CD4-positive, alpha-beta T cell treated with Interleukin-15 for 4 hours (primary cell): ENCODE measurements at regions not wholly inside any gene's neighbourhood (a gene's known extent, or its start where the extent isn't known, plus 50 kb on each side); places are given as distances from the start of the nearest gene placed in this dataset.

Source experiments
- DNase-seq: peaks from one replicate; pipeline ENCODE4 v3.0.0-alpha.2; 2020; ENCODE audit warnings: low spot score

DNA sequence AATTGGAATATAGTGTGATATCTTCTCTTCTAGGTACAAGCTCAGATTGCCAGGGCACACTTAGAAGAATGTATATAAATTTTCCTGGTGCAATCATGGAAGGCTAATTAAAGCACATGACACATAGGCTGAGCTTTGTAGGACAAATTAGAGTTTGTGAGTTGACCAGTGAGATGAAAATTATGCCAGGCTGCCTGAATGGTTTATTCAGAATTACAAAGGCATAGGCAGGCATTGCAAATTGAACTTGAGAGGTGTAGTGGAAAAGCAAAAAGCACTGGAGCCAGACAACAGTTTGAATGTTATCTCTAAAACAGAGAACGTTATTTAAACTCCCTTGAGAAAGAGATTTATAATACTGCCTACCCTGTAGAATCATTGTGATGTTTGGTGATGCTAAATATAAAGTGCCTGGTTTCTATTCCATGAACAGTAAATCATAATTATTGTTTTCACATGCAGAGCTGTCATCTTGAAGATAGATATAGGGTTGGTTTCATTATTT lies 712.1 kb downstream of the TBC1D32 start:
- DNase-seq = no peak

DNA sequence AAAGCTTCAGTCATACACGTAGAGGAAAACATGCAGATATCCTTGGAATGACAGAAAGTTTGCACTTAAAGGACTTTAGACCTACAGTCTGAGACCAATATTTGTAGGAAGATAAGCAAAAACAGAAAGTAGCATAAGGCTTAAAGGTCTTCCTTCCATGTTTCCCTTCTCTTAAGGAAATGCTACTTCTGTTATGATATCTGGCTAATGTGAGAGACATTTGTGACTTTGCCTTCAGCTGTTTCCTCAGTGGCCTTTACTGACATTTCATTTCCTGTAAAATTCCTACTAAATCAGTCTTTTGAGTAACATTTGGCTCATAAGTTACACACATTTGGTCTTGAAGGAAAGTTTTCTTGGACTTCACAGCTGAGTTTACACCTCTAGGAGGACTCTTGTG lies 713.4 kb downstream of the TBC1D32 start:
- no peak for DNase-seq

DNA sequence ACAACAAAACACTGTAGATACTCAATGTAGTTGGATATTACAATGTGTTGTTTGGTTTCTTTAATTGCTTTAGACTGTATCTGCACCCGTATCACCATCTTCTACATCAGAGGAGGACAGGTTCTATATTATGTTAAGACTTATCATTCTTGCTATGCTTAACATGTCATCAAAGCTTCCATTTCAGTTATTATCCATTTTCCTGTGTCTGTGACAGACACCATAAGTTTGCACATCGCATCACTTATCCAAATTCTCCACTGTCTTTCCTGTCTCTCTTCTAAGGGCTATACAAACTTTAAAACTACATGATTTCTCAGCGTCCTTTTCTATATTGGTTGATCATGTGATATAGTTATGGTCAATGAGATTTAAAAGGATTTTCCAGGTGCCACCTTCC lies 719.0 kb downstream of the TBC1D32 start:
- no peak for DNase-seq

DNA sequence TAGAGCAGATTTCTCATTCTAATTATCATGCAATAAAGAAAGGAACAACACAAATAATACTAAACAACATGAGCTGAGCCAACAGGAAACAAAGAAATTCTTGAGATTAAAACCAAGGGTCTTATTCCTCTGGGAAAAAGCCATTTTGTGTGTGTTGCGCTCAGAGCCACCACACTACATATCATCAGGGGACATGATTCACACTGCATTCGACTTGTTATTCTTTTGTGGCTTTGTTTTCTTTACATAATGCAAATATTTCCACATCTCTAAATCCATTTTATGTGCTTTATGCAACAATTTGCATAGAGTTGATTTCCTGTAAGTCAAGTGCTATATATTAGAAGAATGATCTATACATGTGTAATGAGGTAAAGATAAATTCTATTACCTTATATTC lies 719.6 kb downstream of the TBC1D32 start:
- DNase-seq = no peak

DNA sequence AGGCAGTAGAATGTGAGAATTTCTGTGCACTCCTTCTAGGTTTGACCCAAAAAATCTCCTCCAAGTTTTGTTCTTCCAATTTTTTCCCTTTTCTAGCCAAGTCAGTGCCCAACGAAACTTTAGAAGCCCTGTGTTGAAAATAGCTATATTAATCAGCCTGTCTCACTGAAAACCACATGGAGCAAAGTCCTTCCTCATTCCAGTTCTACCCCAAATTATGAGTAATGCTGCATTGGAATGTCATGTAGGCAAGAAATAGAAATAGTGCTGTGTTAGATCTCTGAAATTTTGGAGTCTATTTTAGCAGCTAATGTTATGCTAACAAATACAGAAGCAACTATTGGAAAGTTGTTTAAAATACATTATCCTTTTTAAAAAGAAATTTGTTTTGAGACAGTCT lies 725.5 kb downstream of the TBC1D32 start:
- no peak for DNase-seq

DNA sequence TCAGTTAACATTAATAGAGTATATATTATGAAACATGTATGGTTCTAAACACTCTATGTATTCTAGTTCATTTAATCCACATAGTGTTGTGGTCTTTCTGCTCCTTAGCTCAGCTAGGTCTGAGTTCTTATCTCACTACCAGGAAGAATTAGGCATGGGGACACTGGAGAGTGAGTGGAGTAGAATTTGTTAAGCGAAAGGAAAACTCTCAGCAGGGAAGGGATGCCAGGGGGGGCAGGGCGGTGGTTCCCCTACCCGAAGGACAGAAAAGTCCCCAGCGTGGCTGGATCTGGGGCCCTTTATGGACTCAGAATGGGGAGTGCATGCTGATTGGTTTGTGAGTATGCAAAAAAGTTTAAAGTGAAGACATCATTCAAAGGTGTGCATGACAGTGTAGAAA lies 727.5 kb downstream of the TBC1D32 start:
- no peak for DNase-seq

DNA sequence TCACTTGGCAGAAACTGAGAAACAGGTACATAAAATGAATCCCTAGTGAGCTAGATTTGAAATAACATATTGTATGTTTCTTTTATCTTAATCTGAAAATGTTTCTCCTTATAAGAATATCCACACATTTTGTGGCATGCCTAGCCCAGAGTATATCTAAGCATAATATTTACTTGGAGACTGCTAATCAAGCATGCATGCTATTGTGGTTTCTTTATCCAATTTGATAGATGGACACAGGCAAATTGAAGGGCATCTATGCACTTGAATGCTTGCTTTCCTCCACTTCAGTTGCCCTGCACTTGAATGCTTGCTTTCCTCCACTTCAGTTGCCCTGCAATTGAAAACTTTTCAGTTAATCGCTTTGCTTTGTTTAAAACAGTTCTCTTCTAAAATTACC lies 729.8 kb downstream of the TBC1D32 start:
- no peak for DNase-seq

DNA sequence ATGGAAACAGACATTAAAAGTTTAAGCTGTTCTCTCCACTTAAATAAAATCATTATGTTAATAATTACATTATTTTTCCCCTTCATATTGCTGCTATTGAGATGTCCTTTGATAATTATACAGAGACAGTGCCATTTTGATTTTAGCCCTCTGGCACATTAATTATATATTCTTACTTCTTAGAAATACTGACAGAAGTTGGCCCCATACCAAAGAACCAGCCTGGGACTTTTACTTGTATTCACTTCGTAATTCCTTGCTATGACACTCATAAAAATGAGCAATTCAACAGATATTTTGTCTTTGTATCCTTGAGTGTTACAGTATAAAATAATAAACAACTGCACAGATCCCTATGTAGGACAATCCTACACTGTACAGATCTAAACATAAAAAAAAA lies 743.7 kb downstream of the TBC1D32 start:
- no peak for DNase-seq

DNA sequence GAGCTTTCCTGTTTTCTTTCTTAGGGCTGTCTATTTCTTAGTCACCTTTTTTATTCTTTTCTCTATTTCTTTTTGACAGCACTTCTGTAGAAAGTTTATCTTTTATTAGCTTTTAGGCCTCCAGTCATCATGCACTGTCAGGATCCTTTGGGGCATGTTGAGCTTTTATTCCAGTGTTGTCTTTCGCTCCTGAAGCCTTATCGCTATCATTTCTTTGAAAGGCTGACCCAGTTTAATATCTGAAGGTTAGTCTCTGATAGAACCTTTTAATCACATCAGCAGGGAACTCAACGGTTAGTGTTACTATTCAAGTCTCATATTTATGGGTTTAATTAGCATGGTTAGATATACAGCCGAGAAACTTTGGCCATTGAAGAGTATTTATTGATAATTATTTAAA lies 745.9 kb downstream of the TBC1D32 start:
- no peak for DNase-seq

DNA sequence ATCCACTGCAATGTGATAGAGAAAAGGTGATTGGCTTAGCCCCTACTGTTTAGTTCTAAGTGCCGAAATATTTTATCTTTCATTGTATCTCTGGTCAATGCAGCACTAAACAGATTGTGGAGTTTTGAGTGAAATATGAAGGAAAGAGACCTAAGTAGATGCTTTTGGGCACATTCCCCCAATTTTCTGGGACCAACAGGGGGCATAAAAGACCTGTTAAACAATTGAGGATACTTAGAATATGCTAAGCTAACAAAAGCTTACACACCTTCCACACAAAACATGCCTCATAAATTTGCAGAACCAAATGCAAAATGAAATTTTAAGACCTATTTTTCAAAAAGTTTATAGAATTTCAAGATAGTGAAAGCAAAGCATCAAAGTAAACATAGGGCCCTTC lies 746.9 kb downstream of the TBC1D32 start:
- no peak for DNase-seq

DNA sequence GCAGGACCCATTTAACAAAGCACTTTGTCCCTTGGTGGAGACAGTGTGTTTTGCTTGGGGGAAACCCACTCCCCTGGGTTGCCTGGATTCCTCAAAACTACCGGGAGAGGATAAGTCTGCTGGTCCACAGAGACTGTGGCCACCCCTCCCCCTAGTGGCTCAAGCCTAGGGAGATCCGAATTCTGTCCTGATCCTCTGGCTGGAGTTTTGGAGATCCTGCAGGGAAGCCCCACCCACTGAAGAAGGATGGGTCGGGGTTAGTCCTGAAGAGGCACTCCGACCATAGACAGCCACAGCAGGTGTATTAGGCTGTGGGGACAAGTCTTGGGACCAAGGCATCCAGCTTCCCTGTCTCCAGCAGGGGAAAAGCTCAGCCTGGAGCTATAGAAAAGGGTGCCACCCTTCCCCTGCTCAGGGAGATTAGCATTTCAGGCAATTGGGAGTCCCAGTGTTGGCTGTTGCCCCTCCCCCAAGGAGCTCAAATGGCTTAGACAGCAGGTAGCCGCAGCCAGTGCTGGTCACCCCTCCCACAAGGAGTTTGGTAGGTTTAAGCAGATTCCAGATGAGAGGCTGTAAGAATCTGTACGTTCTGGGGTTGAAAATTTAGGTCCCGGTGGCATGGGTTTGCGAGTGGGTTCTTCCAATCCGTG lies 750.0 kb downstream of the TBC1D32 start:
- no peak for DNase-seq

DNA sequence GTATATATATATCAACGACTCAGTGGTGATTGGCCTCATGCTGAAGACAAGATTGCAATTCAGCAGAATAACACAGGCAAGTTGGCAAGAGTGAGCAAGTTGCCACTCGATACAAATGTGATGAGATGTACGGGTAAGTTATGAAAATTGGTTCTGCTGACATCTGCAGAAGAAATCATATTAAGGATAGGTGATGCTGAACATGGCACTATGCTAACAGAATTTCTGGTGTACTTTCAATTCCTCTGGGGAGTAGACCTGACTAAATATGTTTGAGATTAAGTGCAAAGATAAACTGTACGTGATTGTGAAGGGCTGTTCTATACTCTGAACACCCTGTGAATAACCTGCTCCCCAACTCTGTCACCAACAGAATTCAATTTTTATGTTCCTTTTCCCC lies 758.2 kb downstream of the TBC1D32 start:
- DNase-seq = no peak

DNA sequence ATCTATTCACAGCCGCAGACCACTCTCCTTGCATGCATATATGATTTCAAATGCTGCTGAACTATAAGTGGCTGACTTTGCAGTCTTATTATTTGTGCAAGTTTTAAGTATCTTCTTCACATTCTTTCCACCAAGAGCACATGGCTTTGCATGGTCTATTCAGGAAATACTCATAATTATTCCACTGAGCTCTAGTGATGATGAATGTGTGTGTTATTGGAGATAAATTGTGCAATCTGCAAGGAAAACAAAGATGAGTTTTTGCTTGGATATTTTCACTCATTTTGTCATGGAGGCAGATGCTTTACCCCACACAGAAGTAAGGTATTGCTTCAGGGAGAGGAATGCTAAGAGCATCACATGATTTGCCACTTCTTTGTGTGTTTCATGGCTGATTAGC lies 764.6 kb downstream of the TBC1D32 start:
- no peak for DNase-seq

DNA sequence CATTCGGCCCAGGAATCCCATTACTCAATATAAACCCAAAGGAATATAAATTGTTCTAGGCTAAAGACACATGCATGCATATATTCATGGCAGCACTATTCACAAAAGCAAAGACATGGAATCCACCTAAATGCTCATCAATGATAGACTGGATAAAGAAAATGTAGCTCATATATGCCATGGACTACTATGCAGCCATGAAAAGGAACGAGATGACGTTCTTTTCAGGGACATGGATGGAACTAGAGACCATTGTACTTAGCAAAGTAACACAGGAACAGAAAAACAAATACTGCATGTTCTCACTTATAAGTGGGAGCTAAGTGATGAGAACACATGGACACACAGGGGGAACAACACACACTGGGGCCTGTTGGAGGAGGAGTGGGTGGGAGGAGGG lies 769.5 kb downstream of the TBC1D32 start:
- no peak for DNase-seq

DNA sequence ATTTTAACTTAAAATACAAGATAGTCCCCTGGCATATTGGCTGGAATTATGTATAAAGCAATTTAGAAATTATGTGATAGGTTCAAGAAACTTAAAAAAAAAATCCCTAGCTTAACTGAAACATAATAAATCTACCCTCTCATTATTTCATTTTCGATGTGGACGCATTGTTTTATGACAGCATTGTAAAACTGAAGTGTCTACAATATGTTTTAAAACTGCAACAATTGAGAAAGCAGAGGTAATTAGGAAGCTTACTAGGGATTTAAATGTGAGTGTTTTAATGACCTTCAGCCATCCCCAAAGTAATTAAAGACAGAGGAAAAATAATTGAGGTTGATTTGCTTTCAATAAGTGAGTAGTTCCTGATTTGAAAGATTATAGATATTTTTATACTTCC lies 776.0 kb downstream of the TBC1D32 start:
- DNase-seq = no peak

DNA sequence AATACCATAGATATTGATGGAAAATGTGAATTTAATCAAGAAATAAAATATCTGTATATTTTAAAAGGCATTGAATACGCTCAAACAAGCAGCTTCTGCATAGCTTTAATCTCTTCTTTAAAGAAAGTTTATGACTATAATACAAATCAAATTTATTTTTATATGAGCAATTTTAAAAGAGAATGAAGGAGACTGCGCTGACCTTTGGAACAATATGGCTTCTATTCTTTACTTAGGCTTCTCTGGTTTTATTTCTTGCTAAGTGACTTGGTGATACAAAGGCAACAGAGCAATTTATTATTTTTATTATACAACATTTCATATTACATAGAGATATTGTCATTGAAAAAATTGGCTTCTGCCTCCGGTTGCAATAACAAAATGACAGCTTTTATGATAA lies 776.7 kb downstream of the TBC1D32 start:
- no peak for DNase-seq

DNA sequence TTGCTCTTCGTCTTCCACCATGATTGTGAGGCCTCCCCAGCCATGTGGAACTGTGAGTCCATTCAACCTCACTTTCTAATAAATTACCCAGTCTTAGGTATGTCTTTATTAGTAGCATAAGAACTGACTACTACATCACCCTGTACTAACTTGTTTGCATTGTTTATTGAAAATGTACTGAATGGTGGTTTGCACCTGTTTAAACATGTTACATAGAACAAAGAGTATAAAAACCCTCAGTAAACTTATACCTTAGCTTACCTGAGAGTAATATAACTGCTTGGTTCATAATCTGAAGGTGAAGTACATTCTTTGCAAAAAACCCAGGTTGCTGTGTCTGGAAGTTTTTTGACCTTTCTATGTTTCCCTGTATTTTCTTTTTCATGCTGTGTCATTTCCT lies 777.8 kb downstream of the TBC1D32 start:
- DNase-seq = no peak

DNA sequence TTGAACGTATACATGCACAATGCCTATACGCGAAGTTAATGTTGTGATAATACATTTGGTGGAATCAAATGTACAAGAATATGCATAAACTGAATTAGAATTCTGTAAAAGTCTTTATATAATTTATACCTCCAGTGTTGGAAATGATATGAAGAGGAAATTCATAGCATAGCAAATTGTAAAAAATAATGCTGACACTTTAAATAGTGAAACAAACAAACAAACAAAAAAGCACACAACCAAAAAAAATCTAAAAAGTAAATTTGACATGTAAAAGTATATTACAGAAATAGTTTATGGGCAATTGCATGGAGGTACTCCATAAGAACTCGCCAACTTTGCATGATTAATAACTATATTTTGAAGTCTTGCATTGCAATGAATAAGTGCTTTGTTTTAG lies 780.9 kb downstream of the TBC1D32 start:
- no peak for DNase-seq

DNA sequence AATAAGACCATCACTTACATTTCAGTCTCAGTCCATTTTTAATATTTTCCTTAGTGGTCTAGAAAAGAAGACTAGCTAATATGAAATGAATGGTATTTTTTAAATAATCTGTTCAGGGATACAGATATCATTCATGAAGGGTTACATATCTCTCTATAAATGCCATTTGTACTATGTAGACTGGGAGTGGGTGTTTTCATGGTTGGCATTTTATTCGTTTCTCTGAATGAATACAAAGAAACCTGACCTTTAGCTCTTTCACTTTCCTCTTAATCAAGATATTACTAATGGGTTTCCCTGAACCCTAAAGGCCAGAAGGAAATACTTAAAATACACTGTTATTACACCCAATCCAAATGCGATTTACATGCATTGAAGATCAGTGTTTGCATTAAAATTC lies 788.9 kb downstream of the TBC1D32 start:
- no peak for DNase-seq

DNA sequence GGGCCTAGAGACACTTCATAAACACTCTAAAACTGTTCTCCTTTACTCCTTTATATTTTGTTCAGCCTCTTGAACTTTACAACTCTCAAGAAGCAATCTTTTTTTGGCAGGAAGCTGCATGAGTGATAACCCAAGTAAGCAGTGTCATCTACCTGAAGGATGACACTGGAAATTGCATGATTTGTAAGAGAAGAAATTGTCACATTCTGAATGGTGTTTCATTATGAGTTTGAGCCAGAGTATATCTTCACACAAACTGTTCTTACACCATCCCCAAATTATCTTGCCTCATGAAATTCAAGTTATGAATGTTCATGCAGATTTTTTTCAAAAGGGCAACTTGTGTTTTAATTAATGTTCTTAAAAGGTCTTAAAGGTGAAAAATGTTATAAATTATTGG lies 799.3 kb downstream of the TBC1D32 start:
- no peak for DNase-seq

DNA sequence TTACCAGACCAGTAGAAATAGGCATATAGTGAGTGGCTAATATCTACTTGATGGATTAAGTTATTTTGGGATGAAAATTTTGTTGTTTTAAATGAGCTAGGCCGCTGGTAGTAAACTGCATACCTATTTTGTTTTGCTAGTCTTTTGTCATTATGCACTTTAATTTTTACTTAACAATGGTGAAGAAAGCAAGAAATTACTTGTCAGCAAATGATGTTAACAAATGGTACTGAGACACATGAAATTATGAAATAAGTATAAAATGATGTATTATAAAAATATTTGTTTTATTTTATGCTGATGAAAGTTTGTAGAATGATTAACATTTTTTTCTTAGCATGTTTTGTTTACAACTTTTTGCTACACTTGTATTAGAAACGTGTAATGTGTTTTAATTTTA lies 807.7 kb downstream of the TBC1D32 start:
- no peak for DNase-seq

DNA sequence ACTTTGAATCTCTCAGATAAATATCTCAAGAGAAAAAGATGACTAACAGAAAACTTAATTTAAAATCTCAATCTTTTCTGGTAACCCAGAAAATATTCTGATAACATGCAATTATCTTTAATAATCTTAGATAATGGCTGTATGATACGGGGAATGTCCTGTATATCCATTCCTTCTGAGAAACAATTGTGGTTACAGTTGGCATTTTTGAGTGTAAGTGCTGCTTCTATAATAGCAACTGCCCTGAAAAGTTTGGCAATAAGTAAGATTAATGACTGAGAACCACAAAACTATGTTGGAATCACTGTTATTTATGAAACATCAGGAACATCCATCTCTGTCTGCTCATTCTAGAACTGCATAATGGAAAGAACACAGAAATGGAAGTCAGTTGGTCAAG lies 819.7 kb downstream of the TBC1D32 start:
- no peak for DNase-seq

DNA sequence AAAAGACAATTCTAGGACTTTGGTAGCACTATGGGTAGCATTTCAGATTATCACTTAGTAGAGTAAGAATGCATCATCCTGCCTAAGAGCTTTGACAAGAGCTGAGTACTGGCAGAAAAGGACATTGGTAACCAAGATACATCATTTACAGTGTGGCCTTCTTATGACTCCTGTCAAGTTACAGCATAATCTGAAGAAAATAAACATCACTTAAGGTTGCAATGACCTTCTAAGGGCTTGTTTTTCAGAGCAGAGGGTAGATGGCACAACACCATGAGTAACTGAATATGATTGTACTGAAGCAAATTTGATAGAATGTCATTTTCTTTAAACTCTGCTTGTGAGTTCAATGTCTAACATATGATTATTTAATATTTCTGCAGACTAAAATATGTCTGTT lies 822.6 kb downstream of the TBC1D32 start:
- DNase-seq = no peak

DNA sequence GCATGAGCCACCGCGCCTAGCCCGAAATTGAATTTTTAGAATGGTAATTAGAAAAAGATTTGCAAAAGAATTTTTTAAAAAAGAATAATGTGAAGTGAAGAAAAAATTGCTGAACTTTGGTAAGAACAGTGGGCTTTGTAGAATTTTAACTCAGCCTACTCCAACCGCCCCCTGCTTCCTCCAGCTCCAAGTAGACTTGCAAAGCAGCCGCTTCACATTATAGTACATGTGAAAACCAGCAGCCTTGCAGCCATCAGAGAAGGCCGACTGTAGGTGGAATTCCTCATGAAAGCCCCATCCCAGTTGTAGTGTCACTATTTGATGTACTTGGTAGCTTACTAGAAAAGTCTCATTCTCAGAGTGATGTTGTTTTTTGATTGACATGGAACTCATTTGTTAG lies 835.6 kb downstream of the TBC1D32 start:
- no peak for DNase-seq

DNA sequence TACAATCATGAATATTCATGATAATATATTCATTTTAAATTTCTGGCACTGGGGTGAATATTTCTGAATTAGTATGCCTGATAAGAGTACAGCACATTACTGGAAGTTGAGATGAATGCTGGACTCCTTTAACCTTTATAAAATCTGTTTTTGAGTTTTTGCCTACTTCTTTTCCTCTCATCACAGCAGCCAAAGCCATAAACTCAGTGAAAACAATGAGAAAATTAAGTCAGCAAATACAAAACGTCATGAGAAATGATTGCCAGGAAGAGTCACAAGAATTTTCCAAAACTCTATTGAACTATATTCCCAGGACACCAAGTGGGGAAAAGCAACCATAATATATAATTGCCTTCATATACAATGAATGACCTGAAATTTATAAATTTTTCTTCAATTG lies 837.6 kb downstream of the TBC1D32 start:
- DNase-seq = no peak
